Stomach (tissue), 8 donors: ENCODE measurements at regions not wholly inside any gene's neighbourhood (a gene's known extent, or its start where the extent isn't known, plus 50 kb on each side); places are given as distances from the start of the nearest gene placed in this dataset.
"Not testable (repeated sequence)": the region's sequence is repeated elsewhere in the genome, so short reads cannot be mapped to it uniquely, and the experiment has no call there.

ENCODE experiments used
- DNase-seq, 2 donors: peaks; one replicate each; pipeline versions ENCODE4 v3.0.0 to v3.0.0-alpha.2; 2013 to 2019
- H3K27ac ChIP-seq, 5 donors: fragments of 200-600 bp in 4 of 5; sonication (generic) in 4 of 5; one replicate each; pipeline ENCODE4 v1.5.1; 2013 to 2019; ENCODE audit warnings: mild to moderate bottlenecking in 1 of 5, moderate library complexity in 1 of 5
- H3K27me3 ChIP-seq, 3 donors: fragments of 200-600 bp; sonication (generic); one replicate each; pipeline ENCODE4 v1.5.1; 2017 to 2019; ENCODE audit warnings: mixed run types in 1 of 3
- H3K36me3 ChIP-seq, 4 donors: fragments of 200-600 bp; sonication (generic); 1 replicate in 3 of 4; 2 replicates in 1 of 4; pipeline ENCODE4 v1.5.1; 2016 to 2019
- H3K4me1 ChIP-seq, 4 donors: fragments of 200-600 bp; sonication (generic); one replicate each; pipeline ENCODE4 v1.5.1; 2016 to 2019
- H3K4me3 ChIP-seq, 4 donors: fragments of 200-600 bp; sonication (generic) in 3 of 4; one replicate each; pipeline ENCODE4 v1.5.1; 2016 to 2019; ENCODE audit warnings: mild to moderate bottlenecking in 1 of 4
- H3K9me3 ChIP-seq, 4 donors: fragments of 200-600 bp; sonication (generic); one replicate each; pipeline ENCODE4 v1.5.1; 2016 to 2019
- EP300 ChIP-seq: sonication (generic); formaldehyde crosslinking; IDR thresholded peaks from one replicate; pipeline ENCODE4 v1.6.1; 2017; ENCODE audit warnings: antibody characterized with exemption
- POLR2A ChIP-seq, 4 donors: fragments of 450-650 bp; IDR thresholded peaks; one replicate each; pipeline ENCODE4 v1.6.1; 2016; ENCODE audit warnings: antibody characterized with exemption in 4 of 4, control low read depth in 2 of 4, mild to moderate bottlenecking in 1 of 4, moderate library complexity in 1 of 4
- POLR2AphosphoS5 ChIP-seq, 3 donors: sonication (generic); formaldehyde crosslinking; IDR thresholded peaks; one replicate each; pipeline ENCODE4 v1.6.1; 2016; ENCODE audit warnings: antibody characterized with exemption in 3 of 3
- WGBS, 5 donors: extraction: QIAGEN DNeasy Blood & Tissue Kit in 3 of 5; methylation state at CpG; one replicate each; pipeline versions ENCODE4 v1.1.5 to v1.1.7; 2013 to 2018; 5-methylcytosine and 5-hydroxymethylcytosine counted together
- intact Hi-C: fragments of 100-400 bp; cut with DNase I; formaldehyde crosslinking; loops from one replicate; pipeline ENCODE4 v1.15.1; 2023; ENCODE audit warnings: low total_unique reads
- TF ChIP-seq, protein P1 (sequence below), 7 experiments: fragments of 450-650 bp in 4 of 7; fragments of 200-600 bp in 3 of 7; sonication (generic) in 3 of 7; IDR thresholded peaks; one replicate each; pipeline ENCODE4 v1.5.1; 2016 to 2019; ENCODE audit warnings: antibody characterized with exemption in 7 of 7, control low read depth in 2 of 7, mild to moderate bottlenecking in 1 of 7
- donor health status: healthy with polysubstance abuse.
- donor health status: Bipolar disorder and iron deficiency.
- donor health status: healthy.

- Histone ChIP-seq H3K27ac (no peak overlapping the region), H3K27me3 (no peaks in the 10 kb centered on the region), H3K9me3 (no peaks in the 10 kb centered on the region), H3K4me1 (peaks cover 0 to 4% (median 0%) of the 10 kb centered on the region in 4 donors), H3K4me3 (no peak overlapping the region), H3K36me3 (no peaks in the 10 kb centered on the region)
- no peak for TF ChIP-seq POLR2A (IDR thresholded peaks at IDR 0.05)
- TF ChIP-seq, protein P1, sequence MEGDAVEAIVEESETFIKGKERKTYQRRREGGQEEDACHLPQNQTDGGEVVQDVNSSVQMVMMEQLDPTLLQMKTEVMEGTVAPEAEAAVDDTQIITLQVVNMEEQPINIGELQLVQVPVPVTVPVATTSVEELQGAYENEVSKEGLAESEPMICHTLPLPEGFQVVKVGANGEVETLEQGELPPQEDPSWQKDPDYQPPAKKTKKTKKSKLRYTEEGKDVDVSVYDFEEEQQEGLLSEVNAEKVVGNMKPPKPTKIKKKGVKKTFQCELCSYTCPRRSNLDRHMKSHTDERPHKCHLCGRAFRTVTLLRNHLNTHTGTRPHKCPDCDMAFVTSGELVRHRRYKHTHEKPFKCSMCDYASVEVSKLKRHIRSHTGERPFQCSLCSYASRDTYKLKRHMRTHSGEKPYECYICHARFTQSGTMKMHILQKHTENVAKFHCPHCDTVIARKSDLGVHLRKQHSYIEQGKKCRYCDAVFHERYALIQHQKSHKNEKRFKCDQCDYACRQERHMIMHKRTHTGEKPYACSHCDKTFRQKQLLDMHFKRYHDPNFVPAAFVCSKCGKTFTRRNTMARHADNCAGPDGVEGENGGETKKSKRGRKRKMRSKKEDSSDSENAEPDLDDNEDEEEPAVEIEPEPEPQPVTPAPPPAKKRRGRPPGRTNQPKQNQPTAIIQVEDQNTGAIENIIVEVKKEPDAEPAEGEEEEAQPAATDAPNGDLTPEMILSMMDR (IDR thresholded peaks at IDR 0.05): no peak
- TF ChIP-seq POLR2AphosphoS5 (IDR thresholded peaks at IDR 0.05): no peak
- no peak for TF ChIP-seq EP300
- no peak for DNase-seq
- WGBS, 5 donors: 85 to 93% (median 90%) methylated on average over 3 of the region's 3 CpGs
- intact Hi-C loops: no loop called here
These were observed 115.5 kb upstream of the STARD4 start for GRCh38 chr5:111627862-111628261.

GRCh38 chr5:111626473-111627148 is 114.3 kb upstream of the STARD4 start:
- Histone ChIP-seq H3K4me3 (no peak overlapping the region), H3K36me3 (no peaks in the 10 kb centered on the region), H3K4me1 (peaks cover 0 to 4% (median 0%) of the 10 kb centered on the region in 4 donors), H3K9me3 (no peaks in the 10 kb centered on the region), H3K27ac (no peak overlapping the region), H3K27me3 (no peaks in the 10 kb centered on the region)
- intact Hi-C loops: no loop called here
- 88 to 95% (median 93%) methylated on average over 2 of the region's 2 CpGs; no CpG with 5 or more reads in 1 of the 5 donors for WGBS, 5 donors
- TF ChIP-seq EP300 (no peak), POLR2A (IDR thresholded peaks at IDR 0.05) (no peak), POLR2AphosphoS5 (IDR thresholded peaks at IDR 0.05) (no peak)
- TF ChIP-seq, protein P1 (IDR thresholded peaks at IDR 0.05): no peak
- DNase-seq: no peak

- H3K4me1 ChIP-seq: no peaks in the 10 kb centered on the region
- WGBS, 5 donors: 82 to 90% (median 87%) methylated on average over 5 of the region's 5 CpGs
- no peaks in the 10 kb centered on the region for H3K36me3 ChIP-seq
- H3K9me3 ChIP-seq: no peaks in the 10 kb centered on the region
- H3K4me3 ChIP-seq: no peak overlapping the region
- TF ChIP-seq, protein P1 (IDR thresholded peaks at IDR 0.05): no peak
- TF ChIP-seq POLR2A (IDR thresholded peaks at IDR 0.05) (no peak), POLR2AphosphoS5 (IDR thresholded peaks at IDR 0.05) (no peak), EP300 (no peak)
- intact Hi-C loops: no loop called here
- no peak for DNase-seq
- no peak overlapping the region for H3K27ac ChIP-seq
- no peaks in the 10 kb centered on the region for H3K27me3 ChIP-seq
These were observed 106.4 kb upstream of the STARD4 start for GRCh38 chr5:111618623-111619271.

DNA sequence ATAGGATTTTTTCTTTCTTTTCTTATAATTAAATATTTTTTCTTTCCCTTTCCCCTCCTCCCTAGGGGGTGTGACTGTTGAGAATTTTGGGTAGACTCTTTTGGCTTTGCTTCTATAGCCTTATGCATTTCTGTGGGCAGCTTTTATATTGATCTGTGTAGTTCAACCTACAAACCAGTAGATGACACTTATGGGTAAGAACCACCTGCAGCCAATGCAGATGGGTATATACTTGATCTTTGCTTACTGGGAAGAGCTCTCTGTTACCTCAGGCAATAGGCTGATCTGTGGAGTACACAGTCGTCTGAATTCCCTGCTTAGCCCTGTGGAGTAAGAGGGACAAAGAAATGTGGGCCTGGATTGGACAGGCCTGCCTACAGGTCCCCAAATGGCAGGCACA is 102.7 kb upstream of the STARD4 start:
- Histone ChIP-seq H3K9me3 (peaks cover 0 to 3% (median 0%) of the 10 kb centered on the region in 4 donors), H3K4me1 (no peaks in the 10 kb centered on the region), H3K36me3 (no peaks in the 10 kb centered on the region), H3K27me3 (no peaks in the 10 kb centered on the region), H3K4me3 (no peak overlapping the region), H3K27ac (no peak overlapping the region)
- intact Hi-C loops: no loop called here
- no peak for DNase-seq
- WGBS, 5 donors: 79 to 100% (median 80%) methylated on average over 1 of the region's 1 CpG
- TF ChIP-seq, protein P1 (IDR thresholded peaks at IDR 0.05): no peak

DNA sequence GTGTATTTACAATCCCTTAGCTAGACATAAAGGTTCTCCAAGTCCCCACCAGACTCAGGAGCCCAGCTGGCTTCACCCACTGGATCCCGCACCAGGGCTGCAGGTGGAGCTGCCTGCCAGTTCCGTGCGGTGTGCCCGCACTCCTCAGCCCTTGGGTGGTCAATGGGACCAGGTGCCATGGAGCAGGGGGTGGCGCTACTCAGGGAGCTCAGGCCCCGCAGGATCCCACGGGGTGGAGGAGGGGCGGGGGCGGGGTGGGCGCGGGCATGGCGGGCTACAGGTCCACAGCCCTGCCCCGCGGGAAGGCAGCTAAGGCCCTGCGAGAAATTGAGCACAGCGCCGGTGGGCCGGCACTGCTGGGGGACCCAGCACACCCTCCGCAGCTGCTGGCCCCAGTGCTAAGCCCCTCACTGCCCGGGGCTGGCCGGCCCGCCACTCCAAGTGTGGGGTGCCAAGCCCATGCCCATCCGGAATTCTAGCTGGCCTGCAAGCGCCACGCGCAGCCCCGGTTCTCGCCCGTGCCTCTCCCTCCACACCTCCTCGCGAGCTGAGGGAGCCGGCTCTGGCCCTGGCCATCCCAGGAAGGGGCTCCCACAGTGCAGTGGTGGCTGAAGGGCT is 99.8 kb upstream of the STARD4 start:
- DNase-seq, H3K4me1 ChIP-seq, intact Hi-C loops, H3K9me3 ChIP-seq, H3K4me3 ChIP-seq, H3K27ac ChIP-seq, H3K27me3 ChIP-seq, H3K36me3 ChIP-seq: not testable (repeated sequence)
- 81 to 97% (median 90%) methylated on average over 13 to 32 of the region's 32 CpGs for whole genome bisulfite sequencing, 5 donors
